ENCODE measurements at regions not wholly inside any gene's neighbourhood (a gene's known extent, or its start where the extent isn't known, plus 50 kb on each side); places are given as distances from the start of the nearest gene placed in this dataset.
"Not testable (repeated sequence)": the region's sequence is repeated elsewhere in the genome, so short reads cannot be mapped to it uniquely, and the experiment has no call there.

DNA sequence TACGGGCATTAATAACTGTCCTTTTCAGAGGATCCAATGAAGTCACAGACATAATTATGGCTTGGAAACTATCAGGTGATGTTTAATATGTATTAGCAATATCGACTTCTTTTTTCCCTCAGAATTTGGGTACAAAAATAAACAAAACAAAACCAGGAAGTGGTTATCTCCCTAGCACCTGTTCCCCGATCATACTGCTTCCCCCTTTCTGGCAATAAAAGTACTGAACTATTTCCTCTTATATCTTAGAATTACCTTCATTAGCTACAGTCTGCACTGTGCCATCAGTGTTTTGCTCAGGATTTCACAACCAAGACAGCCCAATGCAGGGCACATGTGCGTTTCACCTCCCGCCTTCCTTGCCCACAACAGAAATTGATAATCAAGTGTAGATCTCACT, 216.9 kb upstream of the BTBD3 start:
- Histone ChIP-seq H3K9me3 (no peaks in the 10 kb centered on the region), H3K36me3 (no peaks in the 10 kb centered on the region), H3K4me3 (ENCODE audit: low read depth, low read length) (no peak overlapping the region), H3K27me3 (no peaks in the 10 kb centered on the region), H3K4me1 (no peaks in the 10 kb centered on the region)
- no peak for DNase-seq
- TF ChIP-seq CTCF (IDR thresholded peaks at IDR 0.05; ENCODE audit: low read depth, low read length) = no peak

DNA sequence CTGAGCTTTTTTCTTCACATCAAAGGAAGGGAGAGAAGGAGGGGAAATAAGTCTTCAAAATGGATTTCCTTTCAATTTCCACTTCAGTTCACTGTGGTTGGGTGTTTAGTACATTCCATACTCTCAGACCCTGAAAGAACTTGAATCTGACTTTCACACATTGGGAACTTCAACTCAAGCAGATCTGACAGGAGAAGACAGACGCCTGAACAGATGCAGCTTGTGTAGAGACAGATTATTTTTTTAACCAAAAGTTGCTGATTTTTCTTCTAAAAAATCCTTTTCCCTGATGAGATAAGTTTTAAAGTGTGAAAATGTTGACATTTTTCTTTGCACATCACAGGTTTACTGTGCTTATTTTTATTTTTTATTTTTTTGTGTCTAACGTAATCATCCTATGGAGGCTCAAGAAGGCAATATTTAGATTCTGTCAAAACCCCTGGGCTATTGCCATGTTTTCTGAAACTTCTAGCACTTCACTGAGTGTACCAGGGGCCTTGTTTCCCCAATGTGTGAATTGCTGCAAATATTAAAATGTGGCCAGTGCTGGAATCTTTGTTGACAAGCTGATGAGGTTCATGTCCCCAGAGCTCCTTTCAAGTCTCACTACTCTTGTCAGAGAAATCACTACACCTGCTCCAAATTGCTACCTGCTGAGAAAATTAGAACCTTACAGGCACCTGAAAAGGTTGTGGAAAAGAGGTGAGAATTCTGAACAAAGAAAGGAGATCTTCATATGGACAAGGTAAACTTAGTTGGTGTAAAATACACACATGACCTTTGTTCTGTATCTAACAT, 214.8 kb upstream of the BTBD3 start:
- Histone ChIP-seq H3K36me3 (no peaks in the 10 kb centered on the region), H3K4me3 (ENCODE audit: low read depth, low read length) (no peak overlapping the region), H3K27me3 (no peaks in the 10 kb centered on the region), H3K4me1 (no peaks in the 10 kb centered on the region), H3K9me3 (no peaks in the 10 kb centered on the region)
- no peak for TF ChIP-seq CTCF (IDR thresholded peaks at IDR 0.05; ENCODE audit: low read depth, low read length)
- DNase-seq = no peak

DNA sequence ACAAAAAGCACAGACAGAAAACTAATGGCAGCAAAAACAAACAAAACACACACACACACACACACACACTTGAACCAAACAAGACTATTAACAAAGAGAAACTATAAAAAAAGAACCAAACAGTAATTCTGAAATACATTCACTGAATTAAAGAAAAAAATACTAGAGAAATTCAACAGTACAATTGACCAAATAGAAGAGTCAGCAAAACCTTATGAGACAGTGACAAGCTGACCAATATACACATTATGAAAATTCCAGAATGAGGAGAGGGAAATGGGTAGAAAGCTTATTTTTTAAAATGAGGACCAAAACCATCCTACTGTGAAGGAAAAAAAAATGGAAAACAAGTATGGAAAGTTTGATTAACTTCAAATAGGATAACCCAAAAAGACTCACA, 212.2 kb upstream of the BTBD3 start:
- no peak for TF ChIP-seq CTCF (IDR thresholded peaks at IDR 0.05; ENCODE audit: low read depth, low read length)
- no peaks in the 10 kb centered on the region for H3K36me3 ChIP-seq
- no peaks in the 10 kb centered on the region for H3K9me3 ChIP-seq
- H3K4me3 ChIP-seq (ENCODE audit: low read depth, low read length) = no peak overlapping the region
- H3K4me1 ChIP-seq = no peaks in the 10 kb centered on the region
- no peaks in the 10 kb centered on the region for H3K27me3 ChIP-seq
- no peak for DNase-seq

GRCh38 chr20:11708223-11708622, 209.5 kb upstream of the BTBD3 start:
- not testable (repeated sequence) for H3K36me3 ChIP-seq; DNase-seq; H3K4me3 ChIP-seq (ENCODE audit: low read depth, low read length); H3K4me1 ChIP-seq; H3K9me3 ChIP-seq; H3K27me3 ChIP-seq

DNA sequence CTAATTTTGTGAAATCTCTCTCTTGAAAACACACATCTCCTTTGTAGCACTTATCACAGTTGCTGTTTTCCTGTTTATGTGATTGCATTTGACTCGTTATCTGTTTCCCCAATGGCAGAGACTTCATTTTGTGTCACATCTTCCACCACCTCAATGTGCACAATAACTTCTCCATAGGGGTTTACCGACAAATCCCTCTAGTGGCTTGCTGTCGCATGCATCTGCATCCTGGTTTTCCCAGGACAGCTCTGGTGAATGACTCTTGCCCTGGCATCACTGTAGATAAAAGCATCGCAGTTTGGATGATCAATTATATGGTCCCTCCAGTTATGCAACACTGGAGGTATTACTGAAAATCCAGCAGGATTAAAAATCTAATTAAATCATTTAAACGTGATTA, 206.5 kb upstream of the BTBD3 start:
- H3K27me3 ChIP-seq = no peaks in the 10 kb centered on the region
- no peak for DNase-seq
- H3K9me3 ChIP-seq = no peaks in the 10 kb centered on the region
- H3K36me3 ChIP-seq = no peaks in the 10 kb centered on the region
- H3K4me1 ChIP-seq = no peaks in the 10 kb centered on the region
- TF ChIP-seq CTCF (IDR thresholded peaks at IDR 0.05; ENCODE audit: low read depth, low read length) = no peak
- no peak overlapping the region for H3K4me3 ChIP-seq (ENCODE audit: low read depth, low read length)

DNA sequence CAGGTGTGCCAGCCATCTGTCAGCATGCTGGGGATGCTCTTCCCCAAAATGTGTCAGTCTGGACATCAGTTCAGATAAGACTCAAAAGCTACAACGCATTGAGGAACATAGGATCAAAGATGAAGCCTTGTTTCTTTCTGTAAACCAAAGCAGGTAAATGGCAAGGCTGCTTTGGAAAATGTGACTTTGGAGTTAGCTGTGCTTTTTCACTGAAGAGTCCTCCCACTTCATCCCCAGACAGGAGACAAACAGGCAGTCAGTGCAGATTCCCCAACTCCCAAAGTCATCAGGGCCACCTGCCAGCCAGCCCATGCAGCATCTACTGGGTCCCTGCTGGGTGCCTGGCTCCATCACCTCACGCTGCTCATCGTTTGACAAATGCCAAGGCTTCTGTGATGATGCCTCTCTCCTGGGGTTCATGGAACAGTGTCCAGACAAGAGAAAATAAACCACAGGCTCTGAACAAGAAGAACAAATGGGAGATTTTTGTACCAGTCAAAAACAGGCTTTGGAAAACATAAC, 205.0 kb upstream of the BTBD3 start:
- H3K9me3 ChIP-seq = no peaks in the 10 kb centered on the region
- no peaks in the 10 kb centered on the region for H3K27me3 ChIP-seq
- TF ChIP-seq CTCF (IDR thresholded peaks at IDR 0.05; ENCODE audit: low read depth, low read length) = no peak
- no peaks in the 10 kb centered on the region for H3K4me1 ChIP-seq
- no peak for DNase-seq
- no peak overlapping the region for H3K4me3 ChIP-seq (ENCODE audit: low read depth, low read length)
- H3K36me3 ChIP-seq = no peaks in the 10 kb centered on the region
